Choroid plexus epithelial cell (primary cell): ENCODE measurements at regions not wholly inside any gene's neighbourhood (a gene's known extent, or its start where the extent isn't known, plus 50 kb on each side); places are given as distances from the start of the nearest gene placed in this dataset.

ENCODE experiments used
- DNase-seq: peaks from one replicate; pipeline ENCODE4 v3.0.0-alpha.2; 2010; ENCODE audit warnings: low read depth
- H3K4me3 ChIP-seq: 2 replicates; pipeline ENCODE4 v1.5.1; 2011; ENCODE audit warnings: low read depth, mild to moderate bottlenecking, control low read depth, low read length, moderate library complexity
- TF ChIP-seq, protein P1 (sequence below): conservative IDR thresholded peaks from 2 replicates; pipeline ENCODE4 v1.5.1; 2011; ENCODE audit warnings: low read depth, mild to moderate bottlenecking, control low read depth, inconsistent platforms, low read length, moderate library complexity

DNA sequence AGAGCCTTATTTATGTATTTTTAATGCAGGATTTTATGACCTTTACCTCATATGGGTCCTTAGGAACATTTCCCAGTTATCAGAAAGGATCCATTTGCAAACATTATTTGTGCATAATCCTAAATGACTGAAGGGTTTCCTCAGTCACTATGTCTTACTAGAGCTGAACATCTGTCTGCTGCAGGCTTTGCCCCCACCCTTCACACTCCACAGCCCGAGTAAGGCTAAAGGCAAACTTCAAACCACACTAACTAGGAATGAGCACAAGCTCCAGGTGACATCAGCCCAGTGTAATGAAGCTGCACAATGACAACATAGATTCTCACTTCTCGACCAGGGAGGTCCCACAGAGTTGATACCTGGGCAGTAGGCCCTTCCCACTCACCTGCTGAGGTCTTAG is 491.3 kb upstream of the MKI67 start:
- DNase-seq: no peak
- TF ChIP-seq, protein P1, sequence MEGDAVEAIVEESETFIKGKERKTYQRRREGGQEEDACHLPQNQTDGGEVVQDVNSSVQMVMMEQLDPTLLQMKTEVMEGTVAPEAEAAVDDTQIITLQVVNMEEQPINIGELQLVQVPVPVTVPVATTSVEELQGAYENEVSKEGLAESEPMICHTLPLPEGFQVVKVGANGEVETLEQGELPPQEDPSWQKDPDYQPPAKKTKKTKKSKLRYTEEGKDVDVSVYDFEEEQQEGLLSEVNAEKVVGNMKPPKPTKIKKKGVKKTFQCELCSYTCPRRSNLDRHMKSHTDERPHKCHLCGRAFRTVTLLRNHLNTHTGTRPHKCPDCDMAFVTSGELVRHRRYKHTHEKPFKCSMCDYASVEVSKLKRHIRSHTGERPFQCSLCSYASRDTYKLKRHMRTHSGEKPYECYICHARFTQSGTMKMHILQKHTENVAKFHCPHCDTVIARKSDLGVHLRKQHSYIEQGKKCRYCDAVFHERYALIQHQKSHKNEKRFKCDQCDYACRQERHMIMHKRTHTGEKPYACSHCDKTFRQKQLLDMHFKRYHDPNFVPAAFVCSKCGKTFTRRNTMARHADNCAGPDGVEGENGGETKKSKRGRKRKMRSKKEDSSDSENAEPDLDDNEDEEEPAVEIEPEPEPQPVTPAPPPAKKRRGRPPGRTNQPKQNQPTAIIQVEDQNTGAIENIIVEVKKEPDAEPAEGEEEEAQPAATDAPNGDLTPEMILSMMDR: no peak
- H3K4me3 ChIP-seq: no peak overlapping the region

DNA sequence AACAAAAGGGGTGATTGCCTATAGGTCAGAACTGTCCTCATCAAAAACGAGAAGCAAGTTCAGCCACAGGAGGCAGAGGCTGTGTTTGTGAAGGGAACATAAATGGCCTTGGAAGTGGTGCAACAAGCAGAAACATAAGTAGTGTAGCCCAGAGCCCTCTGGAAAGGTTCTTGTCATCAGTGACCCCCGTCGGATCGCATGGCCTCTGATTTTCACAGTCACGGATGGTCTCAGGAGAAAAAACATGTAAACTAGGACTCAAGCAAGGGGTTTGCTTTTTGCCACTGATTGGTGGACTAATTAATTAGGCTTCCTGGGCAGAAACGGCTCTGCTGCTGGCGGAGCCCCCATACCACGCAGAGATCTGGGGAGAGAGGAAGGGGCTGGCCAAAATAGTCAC is 496.5 kb upstream of the MKI67 start:
- DNase-seq: no peak
- no peak overlapping the region for H3K4me3 ChIP-seq
- TF ChIP-seq, protein P1: no peak

DNA sequence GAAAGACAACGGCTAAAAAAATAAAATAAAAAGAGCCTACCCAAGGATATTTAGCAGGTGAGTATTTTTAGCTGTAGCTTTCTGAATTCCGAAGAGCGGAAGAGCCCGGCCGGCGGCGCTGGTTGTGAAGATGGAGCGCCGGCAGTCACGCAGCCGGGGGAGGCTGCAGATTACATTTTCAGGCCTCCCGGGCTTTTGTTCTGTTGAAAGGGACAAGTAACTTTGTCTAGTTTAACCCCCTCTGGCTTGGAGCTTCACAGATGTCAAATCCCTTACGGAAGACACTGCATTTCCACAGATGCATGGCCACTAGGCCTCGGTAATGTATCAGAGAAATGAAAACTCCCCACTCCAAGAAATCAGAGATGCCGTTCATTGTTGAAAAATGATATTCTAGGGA is 497.6 kb upstream of the MKI67 start:
- H3K4me3 ChIP-seq: no peak overlapping the region
- TF ChIP-seq, protein P1: no peak
- no peak for DNase-seq

DNA sequence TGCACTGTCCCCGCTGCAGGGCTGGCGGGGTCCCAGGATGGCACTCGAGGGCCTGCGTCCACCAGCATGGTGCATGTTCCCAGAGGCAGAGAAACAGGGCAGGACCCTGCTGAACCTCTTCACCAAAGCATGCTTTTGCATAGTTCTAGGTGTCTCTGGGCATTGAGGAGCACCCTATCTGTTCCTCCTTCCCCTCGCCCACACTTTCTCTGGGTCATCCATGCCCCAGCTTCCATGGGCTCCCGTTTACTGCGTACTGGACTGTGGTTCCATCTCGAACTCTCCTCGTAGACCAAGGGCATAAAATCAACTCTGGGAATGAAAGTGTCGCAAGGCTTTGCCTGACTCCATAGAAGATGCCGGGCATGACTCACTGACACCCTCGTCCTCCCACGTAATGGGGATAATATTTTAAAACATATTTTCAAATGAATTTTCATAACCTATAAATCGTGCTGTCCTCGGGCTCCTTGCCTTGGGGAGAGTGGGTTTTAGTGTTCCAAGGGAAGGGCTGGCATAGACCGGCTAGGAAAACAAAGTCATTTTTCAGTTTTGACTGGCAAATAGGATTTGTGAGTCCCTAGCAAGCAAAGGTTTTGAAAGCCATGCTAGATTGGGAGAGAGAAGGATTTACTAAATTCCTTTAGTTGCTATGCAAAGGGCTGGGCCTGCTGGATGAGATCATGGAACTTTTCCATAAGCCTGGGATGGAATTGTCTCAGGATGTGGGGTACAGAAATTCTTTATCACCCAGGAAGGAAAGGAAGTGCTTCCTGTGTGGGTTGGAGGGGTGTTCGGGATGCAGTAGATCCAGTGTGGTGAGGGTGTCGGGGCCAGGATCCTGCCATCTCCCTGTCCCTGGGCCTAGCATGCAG is 498.7 kb upstream of the MKI67 start:
- H3K4me3 ChIP-seq: no peak overlapping the region
- no peak for DNase-seq
- TF ChIP-seq, protein P1: no peak

DNA sequence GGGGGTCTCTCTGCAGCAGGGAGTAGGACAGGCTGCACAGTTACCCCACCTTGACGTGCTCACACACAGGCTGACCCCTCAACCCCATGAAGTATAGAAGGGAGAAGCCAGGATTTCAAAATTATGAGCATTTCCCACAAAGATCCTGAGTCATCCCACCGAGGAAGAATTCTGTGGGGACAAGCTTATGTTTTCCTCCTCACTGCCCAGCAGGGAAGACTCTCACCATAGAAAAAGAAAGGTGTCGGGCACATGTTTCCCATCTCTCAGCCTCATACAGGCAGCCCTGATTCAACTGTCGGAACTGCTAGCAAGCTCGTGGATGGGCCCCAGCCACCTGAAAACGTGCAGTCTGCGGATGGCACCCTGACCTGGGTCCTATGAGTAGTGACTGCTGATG is 499.7 kb upstream of the MKI67 start:
- H3K4me3 ChIP-seq: no peak overlapping the region
- DNase-seq: no peak
- TF ChIP-seq, protein P1: no peak

DNA sequence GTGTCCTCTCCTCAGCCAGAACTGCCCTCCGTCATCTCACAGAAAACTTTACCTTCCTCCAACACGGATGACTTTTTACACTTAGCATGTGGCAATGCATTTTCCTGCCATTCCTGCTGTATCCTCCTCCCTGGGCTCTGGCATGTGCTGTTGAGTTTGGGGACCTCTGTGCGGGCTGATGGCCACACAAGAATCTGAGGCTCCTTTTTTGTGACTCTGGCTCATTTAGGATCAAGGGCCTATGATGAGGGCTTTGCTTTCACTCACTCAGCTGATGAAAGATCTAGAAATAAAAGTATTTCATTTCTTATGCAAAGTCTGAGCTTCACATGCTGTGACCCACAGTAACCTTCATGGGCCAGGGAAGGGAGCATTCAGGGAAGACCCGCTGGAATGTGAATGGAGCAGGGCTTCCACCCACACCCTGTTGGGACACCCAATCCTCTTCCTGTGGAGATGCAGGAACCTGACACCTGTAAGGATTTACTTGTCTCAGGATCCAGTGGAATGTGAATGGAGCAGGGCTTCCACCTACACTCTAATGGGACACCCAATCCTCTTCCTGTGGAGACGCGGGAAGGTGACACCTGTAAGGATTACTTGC is 500.3 kb upstream of the MKI67 start:
- TF ChIP-seq, protein P1: no peak
- no peak overlapping the region for H3K4me3 ChIP-seq
- DNase-seq: no peak
